ENCODE measurements at regions not wholly inside any gene's neighbourhood (a gene's known extent, or its start where the extent isn't known, plus 50 kb on each side); places are given as distances from the start of the nearest gene placed in this dataset.
"Not testable (repeated sequence)": the region's sequence is repeated elsewhere in the genome, so short reads cannot be mapped to it uniquely, and the experiment has no call there.

DNA sequence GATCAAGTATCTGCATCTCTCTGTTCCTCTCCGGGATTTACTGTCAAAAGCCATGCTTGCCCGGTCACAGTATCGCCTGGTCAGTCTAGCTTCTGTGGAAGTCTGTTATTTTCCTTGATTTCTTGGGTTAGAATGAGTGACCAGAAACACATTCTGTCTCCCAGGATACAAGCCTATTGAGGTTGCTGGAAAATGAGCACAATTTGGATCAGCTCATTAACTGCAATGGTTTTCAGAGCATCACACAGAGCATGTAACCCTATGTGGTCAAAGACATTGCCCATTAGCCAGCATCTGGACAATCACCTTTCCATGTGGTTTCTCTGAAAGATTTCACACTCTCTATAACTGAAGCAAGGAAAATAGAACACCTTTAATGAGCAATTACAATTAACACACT, 124.2 kb upstream of the FAM98A start:
- DNase-seq = no peak

- DNase-seq = no peak
Observed at GRCh38 chr2:33719067-33719466, 120.0 kb upstream of the FAM98A start.

- DNase-seq = no peak
Observed at GRCh38 chr2:33712674-33713073, 113.6 kb upstream of the FAM98A start.

- no peak for DNase-seq
Observed at GRCh38 chr2:33709951-33710350, 110.9 kb upstream of the FAM98A start.

- no peak for DNase-seq
Observed at GRCh38 chr2:33707312-33707711, 108.2 kb upstream of the FAM98A start.

- no peak for DNase-seq
Observed at GRCh38 chr2:33706410-33706809, 107.3 kb upstream of the FAM98A start.

- DNase-seq = no peak
Observed at GRCh38 chr2:33704406-33704855, 105.3 kb upstream of the FAM98A start.

DNA sequence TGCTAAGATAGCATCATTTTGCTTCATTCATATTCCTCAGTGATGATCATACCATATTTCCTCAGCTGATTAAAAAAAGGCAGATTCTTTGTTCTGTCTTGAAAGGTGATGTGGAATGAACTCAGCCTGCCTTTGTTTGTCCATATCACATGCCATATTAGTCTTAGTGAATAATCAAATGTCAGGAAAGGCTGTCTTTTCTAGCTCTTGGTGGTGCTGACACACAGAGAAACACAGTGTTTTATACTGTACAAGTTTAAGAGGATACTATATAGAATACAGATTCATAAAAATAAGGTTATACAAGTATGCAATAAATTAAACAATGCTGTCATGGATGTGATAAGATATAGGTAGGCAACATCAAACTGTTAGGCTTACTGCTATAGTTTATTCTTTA, 97.1 kb upstream of the FAM98A start:
- no peak for DNase-seq

- no peak for DNase-seq
Observed at GRCh38 chr2:33694904-33695303, 95.8 kb upstream of the FAM98A start.

DNA sequence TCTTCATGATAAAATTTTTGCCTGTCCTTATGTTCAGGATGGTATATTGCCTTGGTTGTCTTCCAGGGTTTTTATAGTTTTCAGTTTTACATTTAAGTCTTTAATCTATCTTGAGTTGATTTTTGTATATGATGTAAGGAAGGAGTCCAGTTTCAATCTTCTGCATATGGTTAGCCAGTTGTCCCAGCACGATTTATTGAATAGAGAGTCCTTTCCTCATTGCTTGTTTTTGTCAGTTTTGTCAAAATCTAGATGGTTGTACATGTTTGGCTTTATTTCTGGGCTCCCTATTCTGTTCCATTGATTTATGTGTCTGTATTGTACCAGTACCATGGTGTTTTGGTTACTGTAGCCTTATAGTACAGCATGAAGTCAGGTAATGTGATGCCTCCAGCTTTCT, 91.6 kb upstream of the FAM98A start:
- not testable (repeated sequence) for DNase-seq

DNA sequence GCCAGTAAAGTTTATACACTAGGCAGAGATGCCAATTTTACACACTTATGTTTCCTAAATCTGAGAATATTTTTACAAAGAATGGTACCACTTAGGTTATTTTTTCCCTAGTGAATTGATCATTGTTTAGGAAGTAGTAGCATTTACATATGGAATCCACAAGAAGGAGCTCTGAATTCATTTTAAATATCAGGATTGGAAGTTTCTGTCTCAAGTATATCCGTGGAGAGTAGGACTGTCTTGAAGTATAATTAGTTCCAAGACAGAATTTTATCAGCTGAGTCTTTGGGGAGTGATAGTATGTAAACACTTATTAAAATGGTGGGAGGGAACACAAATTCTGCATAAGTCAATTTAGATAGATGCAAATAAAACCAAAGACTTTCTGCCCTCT, 82.3 kb upstream of the FAM98A start:
- no peak for DNase-seq

DNA sequence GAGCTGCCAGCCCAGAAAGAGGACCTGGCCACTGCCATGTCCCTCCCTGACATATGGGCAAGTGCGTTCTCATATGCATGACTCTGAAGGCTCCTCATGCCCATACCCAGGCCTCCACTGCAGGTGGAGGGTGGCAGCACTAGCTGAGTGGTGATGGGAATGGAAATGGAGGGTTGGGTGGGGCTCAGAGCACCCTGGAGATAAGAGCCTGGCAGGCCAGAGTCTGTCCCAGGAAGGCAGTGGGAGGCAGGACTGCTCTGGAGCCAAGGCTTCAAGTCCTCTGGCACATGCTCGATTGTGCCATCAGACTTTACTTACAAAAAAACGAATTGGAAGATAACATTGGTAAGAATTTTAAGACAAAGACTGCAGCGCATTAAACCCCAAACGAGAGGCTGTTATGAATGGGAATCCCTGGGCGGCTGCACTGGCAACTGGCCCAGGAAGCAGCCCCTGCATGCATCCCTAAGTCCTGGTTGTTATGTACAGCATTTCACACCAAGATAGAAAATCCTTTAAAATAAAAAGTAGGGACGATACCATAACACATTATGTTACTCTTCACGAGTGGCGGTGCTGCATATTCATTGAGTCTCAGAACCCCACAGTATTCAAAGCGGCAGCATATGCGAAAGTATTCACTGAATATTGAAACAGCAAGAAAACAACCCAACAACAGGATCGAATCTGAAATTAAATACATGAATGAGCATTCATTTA, 81.7 kb upstream of the FAM98A start:
- no peak for DNase-seq

- DNase-seq = no peak
Observed at GRCh38 chr2:33678436-33678835, 79.3 kb upstream of the FAM98A start.

- DNase-seq = no peak
Observed at GRCh38 chr2:33673937-33674336, 74.8 kb upstream of the FAM98A start.

DNA sequence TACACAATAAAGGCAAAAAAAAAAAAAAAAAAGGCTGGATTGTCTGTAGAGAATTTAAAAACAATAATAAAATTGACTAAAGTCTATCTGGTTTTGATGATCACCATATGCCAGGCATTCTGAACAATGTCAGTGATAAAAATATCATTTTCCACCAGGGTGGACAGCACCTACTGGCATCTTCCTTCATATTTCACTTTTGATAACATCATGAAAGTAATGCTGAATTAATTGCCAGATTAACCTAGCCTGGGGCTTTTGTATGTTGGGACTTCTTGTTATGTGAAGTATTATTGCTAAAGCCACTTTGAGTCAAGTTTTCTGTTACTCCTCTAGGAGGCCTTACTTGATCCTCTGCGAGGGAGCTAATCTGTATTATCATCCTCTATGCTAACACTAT, 73.8 kb upstream of the FAM98A start:
- no peak for DNase-seq

- no peak for DNase-seq
Observed at GRCh38 chr2:33672389-33672788, 73.3 kb upstream of the FAM98A start.

- no peak for DNase-seq
Observed at GRCh38 chr2:33671198-33671597, 72.1 kb upstream of the FAM98A start.

GRCh38 chr2:33670392-33670937, 71.4 kb upstream of the FAM98A start:
- no peak for DNase-seq

DNA sequence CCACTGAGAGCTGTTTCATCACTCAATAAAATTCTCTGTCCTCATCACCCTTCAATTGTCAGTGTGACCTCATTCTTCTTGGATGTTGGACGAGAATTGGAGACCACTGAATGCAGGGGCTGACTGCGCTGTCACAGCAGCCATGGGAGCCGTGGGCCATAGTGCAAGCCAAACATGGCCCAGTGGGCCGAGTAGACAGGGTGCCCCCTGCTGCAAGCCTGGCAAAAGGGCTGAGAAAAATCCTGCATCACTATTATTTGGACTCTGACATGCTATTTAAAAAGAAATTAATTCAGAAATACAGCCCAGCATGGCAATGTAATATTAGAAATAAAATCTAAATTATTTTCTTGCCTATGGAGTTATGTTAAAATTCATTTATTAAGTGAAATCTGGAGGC, 67.8 kb upstream of the FAM98A start:
- DNase-seq = no peak

DNA sequence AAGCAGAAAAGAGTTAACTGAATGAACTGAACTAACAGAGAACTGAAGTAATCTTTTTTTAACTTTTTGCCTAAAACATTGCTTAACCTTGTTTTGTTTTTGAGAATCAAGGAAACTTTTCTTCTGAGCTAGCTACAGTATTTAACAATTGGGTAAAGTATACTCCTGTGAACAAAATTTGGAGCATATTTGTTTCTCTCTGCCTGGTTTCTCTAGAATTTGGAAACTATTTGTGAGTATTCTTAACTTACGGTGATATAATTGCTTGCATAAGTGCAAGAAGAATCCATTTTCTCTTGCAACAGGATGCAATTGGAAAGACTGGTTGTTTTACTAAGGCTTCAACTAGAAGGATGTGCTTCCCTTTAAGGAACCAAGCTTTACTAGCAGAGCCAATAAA, 65.9 kb upstream of the FAM98A start:
- DNase-seq = no peak

DNA sequence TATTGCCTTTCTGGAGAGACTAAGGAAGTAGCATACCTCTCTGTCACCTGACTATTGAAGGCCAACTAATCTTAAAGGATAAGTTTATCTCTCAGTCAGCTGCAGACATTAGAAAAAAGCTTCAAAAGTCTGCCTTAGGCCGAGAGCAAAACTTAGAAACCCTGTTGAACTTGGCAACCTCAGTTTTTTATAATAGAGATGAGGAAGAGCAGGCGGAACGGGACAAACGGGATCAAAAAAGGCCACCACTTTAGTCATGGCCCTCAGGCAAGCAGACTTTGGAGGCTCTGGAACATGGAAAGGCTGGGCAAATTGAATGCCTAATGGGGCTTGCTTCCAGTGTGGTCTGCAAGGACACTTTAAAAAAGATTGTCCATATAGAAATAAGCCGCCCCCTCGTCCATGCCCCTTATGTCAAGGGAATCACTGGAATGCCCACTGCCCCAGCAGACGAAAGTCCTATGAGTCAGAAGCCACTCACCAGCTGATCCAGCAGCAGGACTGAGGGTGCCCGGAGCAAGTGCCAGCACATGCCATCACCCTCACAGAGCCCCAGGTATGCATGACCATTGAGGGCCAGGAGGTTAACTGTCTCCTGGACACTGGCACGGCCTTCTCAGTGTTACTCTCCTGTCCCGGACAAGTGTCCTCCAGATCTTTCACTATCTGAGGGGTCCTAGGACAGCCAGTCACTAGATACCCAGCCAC, 61.5 kb upstream of the FAM98A start:
- no peak for DNase-seq

GRCh38 chr2:33655626-33656320, 56.7 kb upstream of the FAM98A start:
- no peak for DNase-seq

GRCh38 chr2:33652830-33653229, 53.7 kb upstream of the FAM98A start:
- no peak for DNase-seq

GRCh38 chr2:33650171-33650570, 51.1 kb upstream of the FAM98A start:
- no peak for DNase-seq
